Activated CD8-positive, alpha-beta memory T cell treated with anti-CD3 and anti-CD28 coated beads for 48 hours (primary cell): ENCODE measurements at regions not wholly inside any gene's neighbourhood (a gene's known extent, or its start where the extent isn't known, plus 50 kb on each side); places are given as distances from the start of the nearest gene placed in this dataset.
"Not testable (repeated sequence)": the region's sequence is repeated elsewhere in the genome, so short reads cannot be mapped to it uniquely, and the experiment has no call there.

Experiments
- DNase-seq, 3 experiments: peaks; one replicate each; pipeline ENCODE4 v3.0.0-alpha.2; 2020; ENCODE audit warnings: low read depth in 2 of 3, low spot score in 2 of 3

- no peak for DNase-seq
These were observed 78.0 kb upstream of the RPS6KA2 start for GRCh38 chr6:166705069-166705468.

GRCh38 chr6:166704171-166704570 is 77.1 kb upstream of the RPS6KA2 start:
- no peak for DNase-seq

- DNase-seq, result no peak
These were observed 76.2 kb upstream of the RPS6KA2 start for GRCh38 chr6:166703149-166703710.

GRCh38 chr6:166701424-166701823 is 74.4 kb upstream of the RPS6KA2 start:
- not testable (repeated sequence) for DNase-seq

GRCh38 chr6:166700871-166701270 is 73.8 kb upstream of the RPS6KA2 start:
- DNase-seq, result not testable (repeated sequence)

- no peak for DNase-seq
These were observed 70.1 kb upstream of the RPS6KA2 start for GRCh38 chr6:166697113-166697512.

GRCh38 chr6:166693880-166694279 is 66.8 kb upstream of the RPS6KA2 start:
- no peak for DNase-seq

GRCh38 chr6:166692723-166693302 is 65.8 kb upstream of the RPS6KA2 start:
- DNase-seq, result no peak

- DNase-seq, result no peak
These were observed 64.7 kb upstream of the RPS6KA2 start for GRCh38 chr6:166691746-166692145.

GRCh38 chr6:166691199-166691598 is 64.1 kb upstream of the RPS6KA2 start:
- no peak for DNase-seq

- no peak for DNase-seq
These were observed 62.6 kb upstream of the RPS6KA2 start for GRCh38 chr6:166689687-166690086.

GRCh38 chr6:166688901-166689300 is 61.9 kb upstream of the RPS6KA2 start:
- no peak for DNase-seq

- DNase-seq, result no peak
These were observed 60.8 kb upstream of the RPS6KA2 start for GRCh38 chr6:166687879-166688205.

- DNase-seq, result no peak
These were observed 60.2 kb upstream of the RPS6KA2 start for GRCh38 chr6:166687070-166687878.

GRCh38 chr6:166686317-166686716 is 59.3 kb upstream of the RPS6KA2 start:
- DNase-seq, result no peak

GRCh38 chr6:166684866-166685265 is 57.8 kb upstream of the RPS6KA2 start:
- no peak for DNase-seq

GRCh38 chr6:166684170-166684569 is 57.1 kb upstream of the RPS6KA2 start:
- DNase-seq, result no peak

- no peak for DNase-seq
These were observed 56.4 kb upstream of the RPS6KA2 start for GRCh38 chr6:166683477-166683876.

GRCh38 chr6:166679566-166679965 is 52.5 kb upstream of the RPS6KA2 start:
- DNase-seq, result no peak

GRCh38 chr6:166678426-166678825 is 51.4 kb upstream of the RPS6KA2 start:
- DNase-seq, result no peak

- DNase-seq, result no peak
These were observed 50.9 kb upstream of the RPS6KA2 start for GRCh38 chr6:166677941-166678340.
